ENCODE measurements at regions not wholly inside any gene's neighbourhood (a gene's known extent, or its start where the extent isn't known, plus 50 kb on each side); places are given as distances from the start of the nearest gene placed in this dataset.

DNA sequence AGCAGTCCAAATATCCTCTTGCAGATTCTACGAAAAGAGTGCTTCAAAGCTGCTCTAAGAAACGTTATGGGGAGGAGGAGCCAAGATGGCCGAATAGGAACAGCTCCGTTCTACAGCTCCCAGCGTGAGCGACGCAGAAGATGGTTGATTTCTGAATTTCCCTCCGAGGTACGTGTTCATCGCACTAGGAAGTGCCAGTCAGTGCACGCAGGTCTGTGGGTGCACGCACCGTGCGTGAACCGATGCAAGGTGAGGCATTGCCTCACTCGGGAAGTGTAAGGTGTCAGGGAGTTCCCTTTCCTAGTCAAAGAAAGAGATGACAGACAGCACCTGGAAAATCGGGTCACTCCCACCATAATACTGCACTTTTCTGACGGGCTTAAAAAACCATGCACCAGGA lies 272.1 kb upstream of the DEFB115 start:
- TF ChIP-seq, protein P1, sequence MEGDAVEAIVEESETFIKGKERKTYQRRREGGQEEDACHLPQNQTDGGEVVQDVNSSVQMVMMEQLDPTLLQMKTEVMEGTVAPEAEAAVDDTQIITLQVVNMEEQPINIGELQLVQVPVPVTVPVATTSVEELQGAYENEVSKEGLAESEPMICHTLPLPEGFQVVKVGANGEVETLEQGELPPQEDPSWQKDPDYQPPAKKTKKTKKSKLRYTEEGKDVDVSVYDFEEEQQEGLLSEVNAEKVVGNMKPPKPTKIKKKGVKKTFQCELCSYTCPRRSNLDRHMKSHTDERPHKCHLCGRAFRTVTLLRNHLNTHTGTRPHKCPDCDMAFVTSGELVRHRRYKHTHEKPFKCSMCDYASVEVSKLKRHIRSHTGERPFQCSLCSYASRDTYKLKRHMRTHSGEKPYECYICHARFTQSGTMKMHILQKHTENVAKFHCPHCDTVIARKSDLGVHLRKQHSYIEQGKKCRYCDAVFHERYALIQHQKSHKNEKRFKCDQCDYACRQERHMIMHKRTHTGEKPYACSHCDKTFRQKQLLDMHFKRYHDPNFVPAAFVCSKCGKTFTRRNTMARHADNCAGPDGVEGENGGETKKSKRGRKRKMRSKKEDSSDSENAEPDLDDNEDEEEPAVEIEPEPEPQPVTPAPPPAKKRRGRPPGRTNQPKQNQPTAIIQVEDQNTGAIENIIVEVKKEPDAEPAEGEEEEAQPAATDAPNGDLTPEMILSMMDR (IDR thresholded peaks at IDR 0.05; ENCODE audit: extremely low read depth, missing control alignments), result no peak
- DNase-seq (ENCODE audit: low spot score), result no peak
